ENCODE measurements at regions not wholly inside any gene's neighbourhood (a gene's known extent, or its start where the extent isn't known, plus 50 kb on each side); places are given as distances from the start of the nearest gene placed in this dataset.

- Histone ChIP-seq H3K36me3 (ENCODE audit: control insufficient read depth, insufficient read depth, low read length) (no peaks in the 10 kb centered on the region), H3K4me1 (ENCODE audit: control insufficient read depth, insufficient read depth, low read length) (peaks cover 3% of the 10 kb centered on the region), H3K9ac (ENCODE audit: low read depth, low read length) (no peak overlapping the region), H3K4me3 (ENCODE audit: low read depth, low read length) (no peak overlapping the region), H3K27me3 (ENCODE audit: control insufficient read depth, insufficient read depth, low read length) (no peaks in the 10 kb centered on the region), H3K9me3 (ENCODE audit: control insufficient read depth, insufficient read depth, low read length) (no peaks in the 10 kb centered on the region)
These were observed 406.3 kb upstream of the DCN start for GRCh38 chr12:91588874-91589454.

- Histone ChIP-seq H3K9me3 (ENCODE audit: control insufficient read depth, insufficient read depth, low read length) (no peaks in the 10 kb centered on the region), H3K36me3 (ENCODE audit: control insufficient read depth, insufficient read depth, low read length) (no peaks in the 10 kb centered on the region)
These were observed 403.4 kb upstream of the DCN start for GRCh38 chr12:91586015-91586414.

GRCh38 chr12:91582811-91583210, 400.2 kb upstream of the DCN start:
- no peak overlapping the region for H3K4me3 ChIP-seq (ENCODE audit: low read depth, low read length)
- no peak overlapping the region for H3K9ac ChIP-seq (ENCODE audit: low read depth, low read length)
- H3K36me3 ChIP-seq (ENCODE audit: control insufficient read depth, insufficient read depth, low read length) = no peaks in the 10 kb centered on the region
- no peaks in the 10 kb centered on the region for H3K9me3 ChIP-seq (ENCODE audit: control insufficient read depth, insufficient read depth, low read length)
- H3K27me3 ChIP-seq (ENCODE audit: control insufficient read depth, insufficient read depth, low read length) = no peaks in the 10 kb centered on the region
- H3K4me1 ChIP-seq (ENCODE audit: control insufficient read depth, insufficient read depth, low read length) = peaks cover 3% of the 10 kb centered on the region

More at GRCh38 chr12:91586015-91586414, 403.4 kb upstream of the DCN start:
- Histone ChIP-seq H3K27me3 (ENCODE audit: control insufficient read depth, insufficient read depth, low read length) (no peaks in the 10 kb centered on the region), H3K9ac (ENCODE audit: low read depth, low read length) (no peak overlapping the region), H3K4me1 (ENCODE audit: control insufficient read depth, insufficient read depth, low read length) (peaks cover 3% of the 10 kb centered on the region), H3K4me3 (ENCODE audit: low read depth, low read length) (no peak overlapping the region)

GRCh38 chr12:91579516-91580263, 397.1 kb upstream of the DCN start:
- H3K4me3 ChIP-seq (ENCODE audit: low read depth, low read length) = no peak overlapping the region
- no peak overlapping the region for H3K9ac ChIP-seq (ENCODE audit: low read depth, low read length)
- no peaks in the 10 kb centered on the region for H3K9me3 ChIP-seq (ENCODE audit: control insufficient read depth, insufficient read depth, low read length)
- H3K4me1 ChIP-seq (ENCODE audit: control insufficient read depth, insufficient read depth, low read length) = no peaks in the 10 kb centered on the region
- no peaks in the 10 kb centered on the region for H3K36me3 ChIP-seq (ENCODE audit: control insufficient read depth, insufficient read depth, low read length)
- H3K27me3 ChIP-seq (ENCODE audit: control insufficient read depth, insufficient read depth, low read length) = no peaks in the 10 kb centered on the region

GRCh38 chr12:91577586-91578539, 395.2 kb upstream of the DCN start:
- Histone ChIP-seq H3K4me1 (ENCODE audit: control insufficient read depth, insufficient read depth, low read length) (no peaks in the 10 kb centered on the region), H3K36me3 (ENCODE audit: control insufficient read depth, insufficient read depth, low read length) (no peaks in the 10 kb centered on the region), H3K9me3 (ENCODE audit: control insufficient read depth, insufficient read depth, low read length) (no peaks in the 10 kb centered on the region), H3K9ac (ENCODE audit: low read depth, low read length) (no peak overlapping the region), H3K27me3 (ENCODE audit: control insufficient read depth, insufficient read depth, low read length) (no peaks in the 10 kb centered on the region), H3K4me3 (ENCODE audit: low read depth, low read length) (no peak overlapping the region)

GRCh38 chr12:91576432-91576831, 393.8 kb upstream of the DCN start:
- Histone ChIP-seq H3K4me3 (ENCODE audit: low read depth, low read length) (no peak overlapping the region), H3K36me3 (ENCODE audit: control insufficient read depth, insufficient read depth, low read length) (no peaks in the 10 kb centered on the region), H3K4me1 (ENCODE audit: control insufficient read depth, insufficient read depth, low read length) (no peaks in the 10 kb centered on the region), H3K27me3 (ENCODE audit: control insufficient read depth, insufficient read depth, low read length) (no peaks in the 10 kb centered on the region), H3K9me3 (ENCODE audit: control insufficient read depth, insufficient read depth, low read length) (no peaks in the 10 kb centered on the region), H3K9ac (ENCODE audit: low read depth, low read length) (no peak overlapping the region)

GRCh38 chr12:91575630-91576029, 393.0 kb upstream of the DCN start:
- H3K36me3 ChIP-seq (ENCODE audit: control insufficient read depth, insufficient read depth, low read length) = no peaks in the 10 kb centered on the region
- no peak overlapping the region for H3K9ac ChIP-seq (ENCODE audit: low read depth, low read length)
- no peaks in the 10 kb centered on the region for H3K9me3 ChIP-seq (ENCODE audit: control insufficient read depth, insufficient read depth, low read length)
- H3K4me1 ChIP-seq (ENCODE audit: control insufficient read depth, insufficient read depth, low read length) = no peaks in the 10 kb centered on the region
- H3K27me3 ChIP-seq (ENCODE audit: control insufficient read depth, insufficient read depth, low read length) = no peaks in the 10 kb centered on the region
- no peak overlapping the region for H3K4me3 ChIP-seq (ENCODE audit: low read depth, low read length)

- H3K9ac ChIP-seq (ENCODE audit: low read depth, low read length) = no peak overlapping the region
- H3K36me3 ChIP-seq (ENCODE audit: control insufficient read depth, insufficient read depth, low read length) = no peaks in the 10 kb centered on the region
- no peaks in the 10 kb centered on the region for H3K9me3 ChIP-seq (ENCODE audit: control insufficient read depth, insufficient read depth, low read length)
- no peaks in the 10 kb centered on the region for H3K4me1 ChIP-seq (ENCODE audit: control insufficient read depth, insufficient read depth, low read length)
- H3K27me3 ChIP-seq (ENCODE audit: control insufficient read depth, insufficient read depth, low read length) = no peaks in the 10 kb centered on the region
- H3K4me3 ChIP-seq (ENCODE audit: low read depth, low read length) = no peak overlapping the region
These were observed 392.4 kb upstream of the DCN start for GRCh38 chr12:91574975-91575374.

- H3K9me3 ChIP-seq (ENCODE audit: control insufficient read depth, insufficient read depth, low read length) = no peaks in the 10 kb centered on the region
- H3K4me3 ChIP-seq (ENCODE audit: low read depth, low read length) = no peak overlapping the region
- no peak overlapping the region for H3K9ac ChIP-seq (ENCODE audit: low read depth, low read length)
- H3K36me3 ChIP-seq (ENCODE audit: control insufficient read depth, insufficient read depth, low read length) = no peaks in the 10 kb centered on the region
- no peaks in the 10 kb centered on the region for H3K27me3 ChIP-seq (ENCODE audit: control insufficient read depth, insufficient read depth, low read length)
- H3K4me1 ChIP-seq (ENCODE audit: control insufficient read depth, insufficient read depth, low read length) = no peaks in the 10 kb centered on the region
These were observed 391.8 kb upstream of the DCN start for GRCh38 chr12:91574391-91574790.

- Histone ChIP-seq H3K36me3 (ENCODE audit: control insufficient read depth, insufficient read depth, low read length) (no peaks in the 10 kb centered on the region), H3K27me3 (ENCODE audit: control insufficient read depth, insufficient read depth, low read length) (no peaks in the 10 kb centered on the region), H3K9ac (ENCODE audit: low read depth, low read length) (no peak overlapping the region), H3K9me3 (ENCODE audit: control insufficient read depth, insufficient read depth, low read length) (no peaks in the 10 kb centered on the region), H3K4me1 (ENCODE audit: control insufficient read depth, insufficient read depth, low read length) (no peaks in the 10 kb centered on the region), H3K4me3 (ENCODE audit: low read depth, low read length) (no peak overlapping the region)
These were observed 390.3 kb upstream of the DCN start for GRCh38 chr12:91572869-91573268.

GRCh38 chr12:91567100-91567485, 384.5 kb upstream of the DCN start:
- no peaks in the 10 kb centered on the region for H3K36me3 ChIP-seq (ENCODE audit: control insufficient read depth, insufficient read depth, low read length)
- no peaks in the 10 kb centered on the region for H3K27me3 ChIP-seq (ENCODE audit: control insufficient read depth, insufficient read depth, low read length)

More at GRCh38 chr12:91567100-91567485, 384.5 kb upstream of the DCN start:
- Histone ChIP-seq H3K4me3 (ENCODE audit: low read depth, low read length) (no peak overlapping the region), H3K4me1 (ENCODE audit: control insufficient read depth, insufficient read depth, low read length) (no peaks in the 10 kb centered on the region), H3K9me3 (ENCODE audit: control insufficient read depth, insufficient read depth, low read length) (no peaks in the 10 kb centered on the region), H3K9ac (ENCODE audit: low read depth, low read length) (no peak overlapping the region)

All from iPS-15b (cell line).